Mesodermal cell (in vitro differentiated cells): ENCODE measurements at regions not wholly inside any gene's neighbourhood (a gene's known extent, or its start where the extent isn't known, plus 50 kb on each side); places are given as distances from the start of the nearest gene placed in this dataset.

Experiments used
- H3K27ac ChIP-seq: 2 replicates; pipeline ENCODE4 v1.7.0; 2013; ENCODE audit warnings: mild to moderate bottlenecking, low read depth, low read length, moderate library complexity; ENCODE audit not compliant: severe bottlenecking
- H3K36me3 ChIP-seq: 2 replicates; pipeline ENCODE4 v1.7.1; 2013; ENCODE audit warnings: mild to moderate bottlenecking, low read length, moderate library complexity; ENCODE audit not compliant: control insufficient read depth, insufficient read depth
- H3K4me1 ChIP-seq: one replicate; pipeline ENCODE4 v1.7.1; 2013; ENCODE audit warnings: mild to moderate bottlenecking, low read length; ENCODE audit not compliant: insufficient read depth, control insufficient read depth, poor library complexity, severe bottlenecking
- H3K4me3 ChIP-seq: 2 replicates; pipeline ENCODE4 v1.7.0; 2013; ENCODE audit warnings: low read length, control low read depth, mild to moderate bottlenecking; ENCODE audit not compliant: insufficient read depth, poor library complexity, severe bottlenecking; ENCODE audit errors: extremely low read depth
- H3K9me3 ChIP-seq: 2 replicates; pipeline ENCODE4 v1.7.1; 2013; ENCODE audit warnings: mild to moderate bottlenecking, low read length, moderate library complexity; ENCODE audit not compliant: control insufficient read depth
- WGBS, 2 experiments: methylation state at CpG; one replicate each; pipeline ENCODE4 v1.1.5; 2013; ENCODE audit warnings: missing lambda C conversion rate in 2 of 2; ENCODE audit not compliant: insufficient coverage in 2 of 2; 5-methylcytosine and 5-hydroxymethylcytosine counted together

- Histone ChIP-seq H3K27ac (no peak overlapping the region), H3K4me1 (peaks cover 3% of the 10 kb centered on the region), H3K9me3 (no peaks in the 10 kb centered on the region), H3K4me3 (no peak overlapping the region), H3K36me3 (no peaks in the 10 kb centered on the region)
- WGBS, 2 experiments, result 92 to 93% methylated on average over 12 of the region's 12 CpGs
These were observed 505.6 kb downstream of the IRX1 start for GRCh38 chr5:4101189-4101588.

DNA sequence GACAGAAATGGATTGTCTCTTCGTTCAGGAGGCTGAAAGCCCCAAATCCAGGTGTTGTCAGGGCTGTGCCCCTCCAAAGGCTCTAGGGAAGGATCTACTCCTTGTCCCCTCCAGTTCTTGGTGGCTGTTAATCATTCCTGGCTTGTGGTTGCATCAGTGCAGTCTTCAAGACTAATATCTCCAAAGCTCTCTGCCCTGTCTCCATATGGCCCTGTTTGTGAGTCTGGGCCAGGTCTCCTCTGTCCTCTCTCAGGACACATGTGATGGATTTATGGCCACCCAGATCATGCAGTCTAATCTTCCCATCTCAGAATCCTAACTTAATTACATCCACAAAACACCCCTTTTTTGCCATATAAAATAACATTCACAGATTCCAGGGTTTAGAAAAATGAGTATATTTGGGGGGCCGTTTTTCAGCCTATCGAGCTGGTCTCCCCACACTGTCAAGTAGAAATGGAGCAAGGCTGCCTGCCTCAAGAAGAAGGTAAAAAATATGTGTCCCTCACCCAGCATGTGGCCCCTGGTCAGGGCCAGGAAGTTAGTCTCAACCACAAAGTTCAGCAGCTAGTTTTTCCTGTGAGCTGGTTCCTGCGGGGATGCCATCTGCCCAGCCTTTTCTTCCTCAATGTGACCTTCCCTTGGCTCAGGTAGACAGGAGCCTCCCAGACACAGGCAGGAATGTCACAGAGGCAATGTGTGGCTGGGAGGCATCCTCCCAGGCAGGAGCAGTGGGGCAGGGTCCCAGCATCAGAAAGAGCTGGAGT lies 509.4 kb downstream of the IRX1 start:
- H3K9me3 ChIP-seq, result no peaks in the 10 kb centered on the region
- H3K27ac ChIP-seq, result no peak overlapping the region
- 78 to 86% methylated on average over 2 to 3 of the region's 4 CpGs for WGBS, 2 experiments
- no peaks in the 10 kb centered on the region for H3K36me3 ChIP-seq
- H3K4me1 ChIP-seq, result peaks cover 3% of the 10 kb centered on the region
- H3K4me3 ChIP-seq, result no peak overlapping the region

DNA sequence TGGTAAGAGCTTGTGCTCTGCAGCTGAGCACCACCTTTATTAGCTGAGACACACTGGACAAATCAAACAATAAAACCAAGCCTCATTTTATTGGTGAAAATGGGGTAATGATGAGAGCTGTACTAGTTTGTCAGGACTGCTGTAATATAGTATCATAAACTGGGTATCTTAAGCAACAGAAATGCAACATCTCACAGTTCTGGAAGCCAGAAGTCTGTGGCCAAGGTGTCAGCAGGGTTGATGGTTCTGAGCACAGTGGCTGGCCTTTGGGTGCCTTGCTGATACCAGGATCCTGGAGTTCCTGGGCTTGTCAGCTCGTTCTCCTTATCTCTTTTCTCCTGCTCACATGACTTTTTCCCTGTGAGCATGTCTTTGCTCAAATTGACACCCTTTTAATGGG lies 513.1 kb downstream of the IRX1 start:
- H3K36me3 ChIP-seq, result no peaks in the 10 kb centered on the region
- no peak overlapping the region for H3K27ac ChIP-seq
- no peaks in the 10 kb centered on the region for H3K9me3 ChIP-seq
- H3K4me3 ChIP-seq, result no peak overlapping the region
- 67 to 89% methylated on average over 1 of the region's 1 CpG for WGBS, 2 experiments
- H3K4me1 ChIP-seq, result no peaks in the 10 kb centered on the region

DNA sequence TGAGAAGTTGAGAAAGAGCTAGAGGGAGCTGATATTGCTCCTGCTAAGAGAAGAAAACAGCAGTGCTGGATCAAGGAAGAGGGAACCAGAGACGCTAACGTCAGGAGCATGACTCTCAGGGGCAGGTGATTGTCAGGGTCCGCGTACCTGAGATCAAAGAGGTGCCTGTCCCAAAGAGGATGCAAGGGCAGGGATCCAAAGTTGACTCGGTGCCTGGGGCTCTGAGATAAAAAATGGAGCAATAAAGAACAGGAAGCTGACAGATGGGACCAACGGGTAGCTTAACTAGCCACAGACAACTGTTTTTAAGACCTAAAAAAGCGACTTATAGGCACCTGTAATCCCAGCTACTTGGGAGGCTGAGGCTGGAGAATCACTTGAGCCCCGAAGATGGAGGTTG lies 517.8 kb downstream of the IRX1 start:
- no peaks in the 10 kb centered on the region for H3K4me1 ChIP-seq
- no peak overlapping the region for H3K4me3 ChIP-seq
- H3K27ac ChIP-seq, result no peak overlapping the region
- WGBS, 2 experiments, result 89 to 94% methylated on average over 7 to 8 of the region's 8 CpGs
- H3K36me3 ChIP-seq, result no peaks in the 10 kb centered on the region
- H3K9me3 ChIP-seq, result no peaks in the 10 kb centered on the region

GRCh38 chr5:4113905-4114304 lies 518.3 kb downstream of the IRX1 start:
- no peaks in the 10 kb centered on the region for H3K9me3 ChIP-seq
- 90 to 92% methylated on average over 6 to 7 of the region's 9 CpGs for whole genome bisulfite sequencing, 2 experiments
- no peak overlapping the region for H3K27ac ChIP-seq
- no peaks in the 10 kb centered on the region for H3K36me3 ChIP-seq
- no peak overlapping the region for H3K4me3 ChIP-seq
- H3K4me1 ChIP-seq, result no peaks in the 10 kb centered on the region

GRCh38 chr5:4114452-4114851 lies 518.8 kb downstream of the IRX1 start:
- H3K9me3 ChIP-seq, result no peaks in the 10 kb centered on the region
- H3K36me3 ChIP-seq, result no peaks in the 10 kb centered on the region
- WGBS, 2 experiments, result 100% methylated on average over 3 to 4 of the region's 4 CpGs
- H3K27ac ChIP-seq, result no peak overlapping the region
- no peak overlapping the region for H3K4me3 ChIP-seq
- no peaks in the 10 kb centered on the region for H3K4me1 ChIP-seq

DNA sequence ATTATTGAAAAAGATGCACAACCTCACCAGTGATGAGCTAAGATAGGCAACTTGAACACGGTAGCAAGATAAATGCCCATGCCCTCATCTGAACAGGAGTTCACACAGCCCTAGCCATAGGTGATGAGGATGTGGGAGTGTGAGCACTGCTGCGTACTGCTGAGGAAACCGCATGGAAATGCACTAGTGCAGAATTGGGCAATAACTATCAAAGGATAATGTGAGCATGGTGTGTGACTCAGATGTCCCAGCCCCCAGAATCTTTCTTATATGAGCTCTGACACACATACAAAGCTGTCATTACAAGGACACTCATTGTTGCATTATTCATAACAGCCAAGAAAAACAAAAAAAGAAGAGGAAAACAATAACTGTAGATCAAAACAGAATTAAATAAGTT lies 521.2 kb downstream of the IRX1 start:
- 100% methylated on average over 1 of the region's 3 CpGs; no CpG with 5 or more reads in 1 of the 2 experiments for WGBS, 2 experiments
- Histone ChIP-seq H3K9me3 (no peaks in the 10 kb centered on the region), H3K4me3 (no peak overlapping the region), H3K4me1 (no peaks in the 10 kb centered on the region), H3K36me3 (no peaks in the 10 kb centered on the region), H3K27ac (no peak overlapping the region)

GRCh38 chr5:4124221-4124970 lies 528.8 kb downstream of the IRX1 start:
- Histone ChIP-seq H3K4me3 (no peak overlapping the region), H3K27ac (no peak overlapping the region), H3K36me3 (no peaks in the 10 kb centered on the region), H3K4me1 (no peaks in the 10 kb centered on the region), H3K9me3 (no peaks in the 10 kb centered on the region)
- WGBS, 2 experiments, result 81 to 98% methylated on average over 2 to 5 of the region's 7 CpGs

DNA sequence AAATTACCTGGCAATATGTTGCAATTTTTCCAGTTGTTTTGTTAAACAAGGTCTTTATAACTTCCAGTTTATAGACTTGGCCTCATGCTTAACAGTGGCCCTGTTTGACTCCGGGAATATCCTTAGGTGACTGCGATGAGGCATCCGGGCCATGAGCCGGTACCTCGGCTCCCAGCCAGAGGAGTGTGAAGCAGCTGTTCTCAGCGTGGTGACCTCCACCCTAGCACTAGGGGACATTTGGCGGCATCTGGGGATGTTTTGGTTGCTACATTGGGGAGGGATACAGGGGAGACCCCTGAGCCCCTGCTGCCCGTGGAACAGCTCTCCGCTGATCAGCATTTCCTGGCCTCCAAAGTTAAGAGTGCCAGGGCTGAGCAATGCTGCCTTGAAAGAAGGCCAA lies 533.4 kb downstream of the IRX1 start:
- H3K4me1 ChIP-seq, result peaks cover 5% of the 10 kb centered on the region
- WGBS, 2 experiments, result 84 to 88% methylated on average over 4 to 9 of the region's 9 CpGs
- H3K9me3 ChIP-seq, result no peaks in the 10 kb centered on the region
- H3K27ac ChIP-seq, result no peak overlapping the region
- no peak overlapping the region for H3K4me3 ChIP-seq
- H3K36me3 ChIP-seq, result no peaks in the 10 kb centered on the region

DNA sequence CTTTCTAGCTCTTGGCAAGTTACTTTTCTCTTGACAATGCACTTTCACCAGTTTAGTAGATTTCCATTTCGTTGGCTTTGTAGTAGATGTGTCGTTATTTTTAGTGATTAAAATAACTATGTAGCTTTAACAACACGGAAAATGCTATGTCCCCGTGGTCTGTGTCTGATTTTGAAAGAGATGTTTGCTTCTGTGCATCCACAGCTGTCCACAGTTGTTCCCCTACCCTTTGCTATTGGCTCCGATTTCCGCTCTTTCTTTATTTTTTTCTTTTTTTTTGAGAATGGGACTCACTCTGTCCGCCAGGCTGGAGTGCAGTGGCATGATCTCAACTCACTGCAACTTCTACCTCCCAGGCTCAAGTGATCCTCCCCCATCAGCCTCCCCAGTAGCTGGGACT lies 533.9 kb downstream of the IRX1 start:
- Histone ChIP-seq H3K4me3 (no peak overlapping the region), H3K4me1 (peaks cover 5% of the 10 kb centered on the region), H3K27ac (no peak overlapping the region), H3K9me3 (no peaks in the 10 kb centered on the region), H3K36me3 (no peaks in the 10 kb centered on the region)
- 71 to 92% methylated on average over 3 to 4 of the region's 7 CpGs for WGBS, 2 experiments

GRCh38 chr5:4130819-4131218 lies 535.2 kb downstream of the IRX1 start:
- Histone ChIP-seq H3K27ac (peak overlapping the region; percentile 29), H3K36me3 (no peaks in the 10 kb centered on the region), H3K4me3 (no peak overlapping the region), H3K4me1 (peaks cover 5% of the 10 kb centered on the region), H3K9me3 (no peaks in the 10 kb centered on the region)
- WGBS, 2 experiments, result 61 to 88% methylated on average over 2 of the region's 3 CpGs
